Trophoblast cell (in vitro differentiated cells and primary cell): ENCODE measurements at regions not wholly inside any gene's neighbourhood (a gene's known extent, or its start where the extent isn't known, plus 50 kb on each side); places are given as distances from the start of the nearest gene placed in this dataset.

Experiments used
- DNase-seq, 2 donors: peaks; one replicate each; pipeline ENCODE4 v3.0.0-alpha.2; 2016
- H2AFZ ChIP-seq: 2 replicates; pipeline ENCODE4 v1.6.1; 2013; ENCODE audit warnings: low read length, moderate library complexity, mild to moderate bottlenecking; ENCODE audit not compliant: insufficient read depth, poor library complexity
- H2AK5ac ChIP-seq: 2 replicates; pipeline ENCODE4 v1.6.1; 2013; ENCODE audit warnings: mild to moderate bottlenecking, low read length
- H2BK120ac ChIP-seq: 2 replicates; pipeline ENCODE4 v1.6.1; 2013; ENCODE audit warnings: low read length, mild to moderate bottlenecking, moderate library complexity; ENCODE audit not compliant: insufficient read depth, poor library complexity
- H2BK12ac ChIP-seq: 2 replicates; pipeline ENCODE4 v1.6.1; 2013; ENCODE audit warnings: mild to moderate bottlenecking, low read length, moderate library complexity
- H2BK5ac ChIP-seq: 2 replicates; pipeline ENCODE4 v1.6.1; 2013; ENCODE audit warnings: low read length, low read depth, moderate library complexity, mild to moderate bottlenecking; ENCODE audit not compliant: poor library complexity
- H3K14ac ChIP-seq: 2 replicates; pipeline ENCODE4 v1.6.1; 2013; ENCODE audit warnings: mild to moderate bottlenecking, low read length
- H3K18ac ChIP-seq: 2 replicates; pipeline ENCODE4 v1.6.1; 2013; ENCODE audit warnings: mild to moderate bottlenecking, low read length
- H3K23ac ChIP-seq: 2 replicates; pipeline ENCODE4 v1.6.1; 2013; ENCODE audit warnings: low read length
- H3K27ac ChIP-seq: 2 replicates; pipeline ENCODE4 v1.5.1; 2013; ENCODE audit warnings: low read depth, mild to moderate bottlenecking, inconsistent platforms, low read length, moderate library complexity
- H3K27me3 ChIP-seq: 2 replicates; pipeline ENCODE4 v1.6.1; 2013; ENCODE audit warnings: inconsistent platforms, mild to moderate bottlenecking, low read length, moderate library complexity; ENCODE audit not compliant: insufficient read depth
- H3K36me3 ChIP-seq, 2 experiments: 1 replicate in 1 of 2; 2 replicates in 1 of 2; pipeline ENCODE4 v1.6.1; 2013; ENCODE audit warnings: low read length in 2 of 2, mild to moderate bottlenecking in 2 of 2, moderate library complexity in 1 of 2; ENCODE audit not compliant: insufficient read depth in 2 of 2, control insufficient read depth in 1 of 2
- H3K4ac ChIP-seq: 2 replicates; pipeline ENCODE4 v1.6.1; 2013; ENCODE audit warnings: low read depth, mild to moderate bottlenecking, low read length, moderate library complexity
- H3K4me1 ChIP-seq, 2 experiments: 1 replicate in 1 of 2; 2 replicates in 1 of 2; pipeline ENCODE4 v1.6.1; 2013; ENCODE audit warnings: low read length in 2 of 2, mild to moderate bottlenecking in 2 of 2, moderate library complexity in 1 of 2; ENCODE audit not compliant: insufficient read depth in 2 of 2, control insufficient read depth in 1 of 2
- H3K4me2 ChIP-seq: 2 replicates; pipeline ENCODE4 v1.6.1; 2013; ENCODE audit warnings: inconsistent platforms, mild to moderate bottlenecking, low read length, moderate library complexity
- H3K4me3 ChIP-seq: 2 replicates; pipeline ENCODE4 v1.5.1; 2013; ENCODE audit warnings: mild to moderate bottlenecking, low read depth, low read length, inconsistent platforms
- H3K79me1 ChIP-seq: one replicate; pipeline ENCODE4 v1.6.1; 2013; ENCODE audit warnings: low read length
- H3K79me2 ChIP-seq: 2 replicates; pipeline ENCODE4 v1.6.1; 2013; ENCODE audit warnings: low read length, mild to moderate bottlenecking; ENCODE audit not compliant: control insufficient read depth, insufficient read depth, poor library complexity
- H3K9ac ChIP-seq: 2 replicates; pipeline ENCODE4 v1.6.1; 2013; ENCODE audit warnings: mild to moderate bottlenecking, low read length
- H3K9me3 ChIP-seq: 2 replicates; pipeline ENCODE4 v1.6.1; 2013; ENCODE audit warnings: low read depth, mild to moderate bottlenecking, control low read depth, inconsistent platforms, low read length; ENCODE audit not compliant: insufficient read depth
- H4K12ac ChIP-seq: 2 replicates; pipeline ENCODE4 v1.6.1; 2013; ENCODE audit warnings: low read depth, mild to moderate bottlenecking, low read length, moderate library complexity
- H4K8ac ChIP-seq: 2 replicates; pipeline ENCODE4 v1.6.1; 2013; ENCODE audit warnings: low read depth, mild to moderate bottlenecking, low read length, moderate library complexity
- H4K91ac ChIP-seq: one replicate; pipeline ENCODE4 v1.6.1; 2013; ENCODE audit warnings: low read depth, mild to moderate bottlenecking, low read length, moderate library complexity
- WGBS: extraction: QIAGEN DNeasy Blood & Tissue Kit; methylation state at CpG from one replicate; pipeline ENCODE4 v1.1.7; 2013; ENCODE audit warnings: missing lambda C conversion rate; ENCODE audit not compliant: insufficient read length, insufficient coverage; ENCODE audit errors: extremely low coverage; 5-methylcytosine and 5-hydroxymethylcytosine counted together

DNA sequence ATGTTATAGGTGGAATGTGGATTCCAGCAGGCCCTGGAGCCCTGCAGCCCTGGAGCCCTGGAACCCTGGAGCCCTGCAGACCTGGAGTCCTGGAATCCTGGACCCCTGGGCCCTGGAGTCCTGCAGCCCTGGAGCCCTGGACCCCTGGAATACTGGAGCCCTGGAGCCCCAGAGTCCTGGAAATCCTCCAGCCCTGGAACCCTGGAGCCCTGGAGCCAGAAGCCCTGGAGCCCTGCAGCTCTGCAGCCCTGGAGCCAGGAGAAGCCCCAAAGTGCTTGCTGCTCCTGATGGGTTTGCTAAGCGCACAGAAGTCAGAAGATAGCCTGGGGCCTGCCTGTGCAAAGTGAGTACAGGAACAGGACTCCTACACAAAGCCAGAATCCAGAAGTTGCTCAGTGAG, 223.1 kb upstream of the PDE10A start:
- Histone ChIP-seq H2BK5ac (no peak overlapping the region), H3K23ac (no peak overlapping the region), H3K4me3 (no peak overlapping the region), H3K27me3 (no peaks in the 10 kb centered on the region), H2AFZ (no peak overlapping the region), H3K18ac (no peak overlapping the region), H3K9ac (no peak overlapping the region), H3K4me1 (no peaks in the 10 kb centered on the region), H4K12ac (no peak overlapping the region), H3K36me3 (no peaks in the 10 kb centered on the region), H3K14ac (no peak overlapping the region), H3K79me1 (no peaks in the 10 kb centered on the region), H4K8ac (no peak overlapping the region), H4K91ac (no peak overlapping the region), H2BK120ac (no peak overlapping the region), H3K27ac (no peak overlapping the region), H2BK12ac (no peak overlapping the region), H3K4me2 (no peak overlapping the region), H3K9me3 (no peaks in the 10 kb centered on the region), H2AK5ac (no peak overlapping the region), H3K4ac (no peak overlapping the region), H3K79me2 (no peaks in the 10 kb centered on the region)
- no peak for DNase-seq
- WGBS, result no CpG with 5 or more reads among the region's 1 CpG

DNA sequence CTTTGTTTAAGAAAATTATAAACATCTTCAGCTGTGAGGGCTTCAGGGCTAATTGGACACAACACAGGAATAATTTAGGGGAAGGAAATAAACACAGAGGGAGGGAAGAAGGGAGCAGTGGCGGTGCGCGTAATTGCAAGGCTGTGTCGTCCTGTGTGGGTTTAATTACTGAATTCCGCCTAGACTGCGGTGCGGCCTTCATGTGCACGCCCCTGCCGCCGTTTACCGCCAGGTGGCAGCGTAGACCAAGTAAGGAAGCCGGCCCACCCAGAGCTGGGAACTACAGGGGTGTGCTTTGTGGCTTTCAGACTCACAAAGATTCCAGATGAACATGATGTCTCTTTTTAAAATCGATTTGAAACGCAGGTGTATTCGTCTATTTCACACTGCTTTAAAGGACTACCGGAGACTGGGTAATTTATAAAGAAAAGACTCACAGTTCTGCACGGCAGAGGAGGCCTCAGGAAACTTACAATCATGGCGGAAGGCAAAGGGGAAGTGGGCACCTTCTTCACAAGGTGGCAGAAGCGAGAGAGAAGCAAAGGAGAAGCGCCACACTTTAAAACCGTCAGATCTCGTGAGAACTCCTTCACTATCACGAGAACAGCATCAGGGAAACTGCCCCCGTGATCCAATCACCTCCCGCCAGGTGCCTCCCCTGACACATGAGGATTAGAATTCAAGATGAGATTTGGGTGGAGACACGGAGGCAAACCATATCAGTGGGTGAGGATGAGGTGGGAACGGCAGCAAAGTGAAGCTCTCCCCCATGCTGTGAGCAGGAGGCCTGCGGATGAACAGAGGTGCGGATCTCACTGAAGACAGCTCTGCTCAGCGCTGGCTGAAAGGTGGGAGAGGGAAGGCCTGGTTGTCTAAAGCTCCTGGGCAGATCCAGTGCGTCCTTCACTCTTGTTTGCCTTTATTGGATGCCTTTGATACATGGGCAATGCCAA, 222.0 kb upstream of the PDE10A start:
- Histone ChIP-seq H3K23ac (no peak overlapping the region), H3K4me2 (no peak overlapping the region), H2BK12ac (no peak overlapping the region), H3K27ac (no peak overlapping the region), H3K14ac (no peak overlapping the region), H3K27me3 (no peaks in the 10 kb centered on the region), H2BK120ac (no peak overlapping the region), H2AFZ (no peak overlapping the region), H3K9me3 (no peaks in the 10 kb centered on the region), H3K9ac (no peak overlapping the region), H4K8ac (no peak overlapping the region), H2BK5ac (no peak overlapping the region), H4K12ac (no peak overlapping the region), H4K91ac (no peak overlapping the region), H3K18ac (no peak overlapping the region), H3K4me1 (no peaks in the 10 kb centered on the region), H2AK5ac (no peak overlapping the region), H3K4me3 (no peak overlapping the region), H3K4ac (no peak overlapping the region), H3K36me3 (no peaks in the 10 kb centered on the region), H3K79me2 (no peaks in the 10 kb centered on the region), H3K79me1 (no peaks in the 10 kb centered on the region)
- peak; percentile 68 to 85 for DNase-seq
- no CpG with 5 or more reads among the region's 32 CpGs for WGBS

DNA sequence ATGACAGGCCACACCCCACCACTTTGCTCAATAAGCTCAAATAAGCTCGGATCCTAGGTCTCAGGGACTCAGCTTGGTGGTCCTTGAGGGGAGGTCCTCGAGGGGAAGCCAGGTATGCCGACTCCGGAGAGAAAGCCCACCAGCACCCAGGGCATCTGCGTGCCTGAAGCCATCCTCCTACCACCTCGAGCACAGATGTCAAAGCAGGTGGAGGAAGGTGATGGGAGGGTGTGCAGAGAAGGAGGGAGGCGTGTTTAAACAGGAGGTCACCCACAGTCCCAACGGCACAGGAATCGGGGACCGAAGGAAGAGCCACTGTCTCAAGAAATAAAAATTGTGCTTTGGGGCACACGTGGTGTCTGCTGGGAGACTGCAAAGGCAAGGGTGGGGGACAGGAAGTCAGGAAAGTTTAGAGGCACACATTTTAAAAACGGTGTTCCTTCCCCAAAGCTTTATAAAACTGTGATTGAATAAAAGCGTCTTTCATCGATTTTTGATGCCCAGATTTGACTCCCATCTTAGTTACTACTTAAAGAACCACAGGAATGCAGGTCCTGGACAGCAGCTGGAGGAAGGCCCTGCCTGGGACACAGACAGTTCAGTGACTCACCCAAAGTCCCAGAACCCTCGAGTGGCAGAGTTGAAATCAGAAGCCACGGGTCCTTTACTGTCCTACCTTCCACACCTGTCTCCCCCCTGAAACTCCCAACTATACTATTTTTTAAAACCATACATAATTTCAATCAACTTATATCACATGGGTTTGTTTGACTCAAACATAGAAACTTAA, 221.0 kb upstream of the PDE10A start:
- no CpG with 5 or more reads among the region's 16 CpGs for WGBS
- no peaks in the 10 kb centered on the region for H3K36me3 ChIP-seq
- H3K4me2 ChIP-seq, result no peak overlapping the region
- no peak overlapping the region for H3K27ac ChIP-seq
- DNase-seq, result peak in 1 of 2 donors; percentile 35
- H3K79me2 ChIP-seq, result no peaks in the 10 kb centered on the region
- H3K27me3 ChIP-seq, result no peaks in the 10 kb centered on the region
- H3K9ac ChIP-seq, result peak overlapping the region; percentile 49
- no peak overlapping the region for H4K12ac ChIP-seq
- no peak overlapping the region for H4K8ac ChIP-seq
- H3K4ac ChIP-seq, result no peak overlapping the region
- no peak overlapping the region for H2AK5ac ChIP-seq
- no peak overlapping the region for H2BK12ac ChIP-seq
- no peak overlapping the region for H2BK120ac ChIP-seq
- no peak overlapping the region for H4K91ac ChIP-seq
- H3K79me1 ChIP-seq, result no peaks in the 10 kb centered on the region
- no peak overlapping the region for H3K18ac ChIP-seq
- no peak overlapping the region for H3K23ac ChIP-seq
- H3K4me3 ChIP-seq, result no peak overlapping the region
- H3K9me3 ChIP-seq, result no peaks in the 10 kb centered on the region
- no peak overlapping the region for H2AFZ ChIP-seq
- H3K4me1 ChIP-seq, result no peaks in the 10 kb centered on the region
- no peak overlapping the region for H2BK5ac ChIP-seq
- H3K14ac ChIP-seq, result no peak overlapping the region

DNA sequence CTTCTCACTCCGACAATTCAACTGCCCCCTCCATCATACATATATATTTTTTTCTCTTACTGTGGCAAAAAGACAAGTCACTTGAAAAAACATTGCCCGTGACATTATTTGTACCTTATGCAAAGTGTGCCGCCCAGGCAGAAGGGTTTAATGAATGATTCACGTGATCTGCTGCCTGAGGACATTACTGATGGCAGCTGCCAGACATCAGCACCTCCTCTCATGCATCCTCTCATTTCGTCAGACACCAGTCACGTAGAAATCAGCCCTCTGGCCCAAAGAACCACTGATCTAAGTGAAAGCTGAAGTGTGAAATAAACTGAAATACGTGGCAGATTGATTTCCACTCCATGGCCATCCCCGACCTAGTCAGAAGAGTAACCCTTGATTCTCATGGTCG, 218.8 kb upstream of the PDE10A start:
- Histone ChIP-seq H3K4me2 (no peak overlapping the region), H3K23ac (no peak overlapping the region), H3K36me3 (no peaks in the 10 kb centered on the region), H4K8ac (no peak overlapping the region), H2BK12ac (no peak overlapping the region), H2AFZ (no peak overlapping the region), H3K4me1 (no peaks in the 10 kb centered on the region), H3K27ac (no peak overlapping the region), H3K4ac (no peak overlapping the region), H3K79me2 (no peaks in the 10 kb centered on the region), H2BK120ac (no peak overlapping the region), H4K91ac (no peak overlapping the region), H3K9ac (no peak overlapping the region), H4K12ac (no peak overlapping the region), H3K27me3 (no peaks in the 10 kb centered on the region), H3K18ac (no peak overlapping the region), H3K9me3 (no peaks in the 10 kb centered on the region), H3K79me1 (no peaks in the 10 kb centered on the region), H3K4me3 (no peak overlapping the region), H2BK5ac (no peak overlapping the region), H2AK5ac (no peak overlapping the region), H3K14ac (no peak overlapping the region)
- WGBS, result no CpG with 5 or more reads among the region's 9 CpGs
- no peak for DNase-seq
